AG10803 (cell line): ENCODE measurements at regions not wholly inside any gene's neighbourhood (a gene's known extent, or its start where the extent isn't known, plus 50 kb on each side); places are given as distances from the start of the nearest gene placed in this dataset.
A peak's percentile ranks its signal among the peaks of the same experiment; 100 is the strongest.

ENCODE experiments used
- DNase-seq: peaks from one replicate; pipeline ENCODE4 v3.0.0; 2010; ENCODE audit warnings: low read depth
- H3K4me3 ChIP-seq: 2 replicates; pipeline ENCODE4 v1.5.1; 2011; ENCODE audit warnings: mild to moderate bottlenecking, low read length, control low read depth
- TF ChIP-seq, protein P1 (sequence below): conservative IDR thresholded peaks from 2 replicates; pipeline ENCODE4 v1.5.1; 2011; ENCODE audit warnings: mild to moderate bottlenecking, low read length, control low read depth, inconsistent platforms

- no peak overlapping the region for H3K4me3 ChIP-seq
- TF ChIP-seq, protein P1, sequence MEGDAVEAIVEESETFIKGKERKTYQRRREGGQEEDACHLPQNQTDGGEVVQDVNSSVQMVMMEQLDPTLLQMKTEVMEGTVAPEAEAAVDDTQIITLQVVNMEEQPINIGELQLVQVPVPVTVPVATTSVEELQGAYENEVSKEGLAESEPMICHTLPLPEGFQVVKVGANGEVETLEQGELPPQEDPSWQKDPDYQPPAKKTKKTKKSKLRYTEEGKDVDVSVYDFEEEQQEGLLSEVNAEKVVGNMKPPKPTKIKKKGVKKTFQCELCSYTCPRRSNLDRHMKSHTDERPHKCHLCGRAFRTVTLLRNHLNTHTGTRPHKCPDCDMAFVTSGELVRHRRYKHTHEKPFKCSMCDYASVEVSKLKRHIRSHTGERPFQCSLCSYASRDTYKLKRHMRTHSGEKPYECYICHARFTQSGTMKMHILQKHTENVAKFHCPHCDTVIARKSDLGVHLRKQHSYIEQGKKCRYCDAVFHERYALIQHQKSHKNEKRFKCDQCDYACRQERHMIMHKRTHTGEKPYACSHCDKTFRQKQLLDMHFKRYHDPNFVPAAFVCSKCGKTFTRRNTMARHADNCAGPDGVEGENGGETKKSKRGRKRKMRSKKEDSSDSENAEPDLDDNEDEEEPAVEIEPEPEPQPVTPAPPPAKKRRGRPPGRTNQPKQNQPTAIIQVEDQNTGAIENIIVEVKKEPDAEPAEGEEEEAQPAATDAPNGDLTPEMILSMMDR = no peak
- DNase-seq = no peak
Measured at GRCh38 chr11:35078470-35078735, 60.6 kb upstream of the CD44 start.

- TF ChIP-seq, protein P1 = no peak
- no peak overlapping the region for H3K4me3 ChIP-seq
- DNase-seq = no peak
Measured at GRCh38 chr11:35079611-35080010, 59.4 kb upstream of the CD44 start.

DNA sequence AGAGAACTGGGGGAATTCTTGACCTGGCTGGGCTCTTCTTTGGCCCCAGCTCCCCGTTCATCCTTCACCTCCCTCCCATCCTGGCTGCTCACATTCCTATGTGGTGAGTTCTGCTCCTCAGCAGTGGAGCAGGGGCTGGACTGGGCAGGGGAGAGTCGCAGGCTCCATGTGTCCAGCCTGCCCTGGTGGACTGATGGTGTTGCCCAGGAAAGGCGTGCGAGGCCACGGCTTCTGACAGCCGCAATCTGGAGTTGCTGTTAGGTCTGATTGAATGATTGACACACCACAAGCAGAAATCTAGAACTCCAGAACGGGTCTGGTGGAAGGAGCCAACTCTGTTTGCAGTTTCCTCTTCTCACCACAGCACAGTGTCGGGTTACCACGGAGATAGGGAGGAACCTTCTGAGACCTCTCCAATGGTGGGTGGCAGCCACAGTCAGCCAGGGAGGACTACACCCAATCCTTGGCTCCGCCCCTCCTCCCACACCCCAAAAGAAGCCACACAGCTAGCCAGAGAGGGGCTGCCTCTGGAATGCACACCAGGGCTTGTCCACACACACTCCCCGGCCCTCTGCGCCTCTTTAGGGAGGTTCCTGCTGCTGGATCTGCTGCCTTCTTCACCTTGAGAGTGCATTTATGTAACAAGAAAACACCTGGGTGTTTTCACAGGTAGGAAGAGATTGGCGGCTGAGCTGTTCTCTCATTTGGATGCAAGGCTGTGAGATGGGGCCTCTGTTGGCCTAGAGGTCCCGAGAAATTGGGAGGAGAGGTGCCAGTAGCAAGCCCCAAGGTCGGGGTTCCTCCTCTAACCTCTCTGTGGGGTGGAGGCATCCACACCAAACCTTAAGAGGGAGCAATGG, 56.4 kb upstream of the CD44 start:
- H3K4me3 ChIP-seq = peak overlapping the region; percentile 31
- DNase-seq = peak; percentile 89
- TF ChIP-seq, protein P1 = peak; percentile 22; the same call in 1 of the 2 replicates

DNA sequence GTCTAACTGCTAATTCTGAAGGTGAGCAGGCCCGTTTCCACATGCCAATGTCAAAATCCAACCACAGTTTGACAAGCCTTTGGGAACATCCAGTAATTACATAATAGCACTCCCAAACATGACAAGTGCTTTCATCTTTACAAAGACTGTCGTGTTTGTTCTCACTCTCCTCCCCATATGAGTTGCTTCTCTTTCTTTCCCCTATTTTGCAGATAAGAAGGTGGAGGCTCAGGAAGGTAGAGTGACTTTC, 55.9 kb upstream of the CD44 start:
- no peak overlapping the region for H3K4me3 ChIP-seq
- TF ChIP-seq, protein P1 = no peak
- DNase-seq = peak; percentile 55

GRCh38 chr11:35083431-35084238, 55.3 kb upstream of the CD44 start:
- TF ChIP-seq, protein P1 = no peak; the same call in 1 of the 2 replicates
- peak; percentile 100 for DNase-seq
- no peak overlapping the region for H3K4me3 ChIP-seq

DNA sequence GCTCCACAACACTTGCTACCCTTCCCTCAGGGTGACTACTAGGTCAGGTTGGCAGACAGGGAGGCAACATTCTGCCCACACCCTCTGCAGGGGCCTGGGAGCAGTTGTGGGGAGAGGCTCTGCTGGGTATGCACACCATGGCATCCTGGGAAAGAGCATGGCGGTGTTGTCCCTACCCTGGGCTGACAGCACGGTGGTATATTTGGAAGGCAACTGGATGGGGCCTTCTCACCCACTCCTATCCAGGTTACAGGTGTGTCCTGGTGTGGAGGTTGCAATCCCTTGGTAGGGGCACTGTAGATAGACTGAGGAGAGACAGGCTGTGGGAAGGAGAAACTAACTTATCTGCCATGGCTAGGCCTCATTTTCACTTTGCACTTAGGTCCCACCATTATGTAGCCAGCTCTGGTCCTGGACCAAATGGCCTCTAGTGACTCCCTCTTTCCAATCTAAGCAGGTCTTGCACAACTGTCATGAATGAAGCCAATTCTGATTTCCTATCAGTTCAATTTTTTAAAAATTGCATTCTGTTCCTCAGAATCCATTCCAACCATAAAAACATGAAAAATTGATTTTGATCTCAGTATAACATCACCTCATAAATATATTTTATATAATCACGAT, 54.0 kb upstream of the CD44 start:
- DNase-seq = no peak
- H3K4me3 ChIP-seq = no peak overlapping the region
- TF ChIP-seq, protein P1 = no peak
